ENCODE measurements at regions not wholly inside any gene's neighbourhood (a gene's known extent, or its start where the extent isn't known, plus 50 kb on each side); places are given as distances from the start of the nearest gene placed in this dataset.

- DNase-seq (ENCODE audit: low read depth in 2 of 2), result no peak
Measured at GRCh38 chr16:5575121-5575520, 477.5 kb upstream of the EEF2KMT start.

GRCh38 chr16:5572056-5572455 is 474.5 kb upstream of the EEF2KMT start:
- H3K9me3 ChIP-seq (ENCODE audit: control insufficient read depth, insufficient read depth, low read depth, low read length), result no peaks in the 10 kb centered on the region

More at GRCh38 chr16:5575121-5575520, 477.5 kb upstream of the EEF2KMT start:
- TF ChIP-seq EZH2 (IDR thresholded peaks at IDR 0.05; ENCODE audit: low read length, missing control alignments), result no peak
- no peak for TF ChIP-seq CTCF (conservative IDR thresholded peaks at IDR 0.05 in 1 of 2, IDR thresholded peaks at IDR 0.05 in 1 of 2; ENCODE audit: low read depth in 1 of 2, low read length in 2 of 2)
- Histone ChIP-seq H3K4me3 (replicated peaks in 1 of 4; ENCODE audit: control extremely low read depth in 1 of 4, insufficient read depth in 1 of 4, low read depth in 3 of 4, low read length in 4 of 4) (no peak overlapping the region), H3K9ac (ENCODE audit: insufficient read depth, low read length) (no peak overlapping the region), H2AFZ (ENCODE audit: low read length) (no peak overlapping the region), H3K9me3 (ENCODE audit: control insufficient read depth, insufficient read depth, low read depth, low read length) (no peaks in the 10 kb centered on the region), H4K20me1 (ENCODE audit: control insufficient read depth, extremely low read depth, insufficient read depth, low read length) (no peaks in the 10 kb centered on the region), H3K79me2 (ENCODE audit: control insufficient read depth, insufficient read depth, low read length) (no peaks in the 10 kb centered on the region), H3K4me1 (ENCODE audit: control insufficient read depth, extremely low read depth, insufficient read depth, low read length) (no peaks in the 10 kb centered on the region), H3K36me3 (ENCODE audit: control insufficient read depth, insufficient read depth, low read length) (no peaks in the 10 kb centered on the region), H3K4me2 (ENCODE audit: extremely low read depth, insufficient read depth, low read length) (no peak overlapping the region), H3K27ac (ENCODE audit: insufficient read depth, low read length) (no peak overlapping the region), H3K27me3 (ENCODE audit: control insufficient read depth, insufficient read depth, low read length) (no peaks in the 10 kb centered on the region)

GRCh38 chr16:5571446-5571845 is 473.9 kb upstream of the EEF2KMT start:
- Histone ChIP-seq H4K20me1 (ENCODE audit: control insufficient read depth, extremely low read depth, insufficient read depth, low read length) (no peaks in the 10 kb centered on the region), H3K4me2 (ENCODE audit: extremely low read depth, insufficient read depth, low read length) (no peak overlapping the region), H3K4me1 (ENCODE audit: control insufficient read depth, extremely low read depth, insufficient read depth, low read length) (no peaks in the 10 kb centered on the region), H3K9me3 (ENCODE audit: control insufficient read depth, insufficient read depth, low read depth, low read length) (no peaks in the 10 kb centered on the region), H3K36me3 (ENCODE audit: control insufficient read depth, insufficient read depth, low read length) (no peaks in the 10 kb centered on the region), H3K27me3 (ENCODE audit: control insufficient read depth, insufficient read depth, low read length) (no peaks in the 10 kb centered on the region), H3K27ac (ENCODE audit: insufficient read depth, low read length) (no peak overlapping the region), H3K9ac (ENCODE audit: insufficient read depth, low read length) (no peak overlapping the region), H2AFZ (ENCODE audit: low read length) (no peak overlapping the region), H3K79me2 (ENCODE audit: control insufficient read depth, insufficient read depth, low read length) (no peaks in the 10 kb centered on the region), H3K4me3 (replicated peaks in 1 of 4; ENCODE audit: control extremely low read depth in 1 of 4, insufficient read depth in 1 of 4, low read depth in 3 of 4, low read length in 4 of 4) (no peak overlapping the region)
- DNase-seq (ENCODE audit: low read depth in 2 of 2), result no peak
- TF ChIP-seq CTCF (conservative IDR thresholded peaks at IDR 0.05 in 1 of 2, IDR thresholded peaks at IDR 0.05 in 1 of 2; ENCODE audit: low read depth in 1 of 2, low read length in 2 of 2), result no peak
- no peak for TF ChIP-seq EZH2 (IDR thresholded peaks at IDR 0.05; ENCODE audit: low read length, missing control alignments)

More at GRCh38 chr16:5572056-5572455, 474.5 kb upstream of the EEF2KMT start:
- no peak overlapping the region for H3K4me2 ChIP-seq (ENCODE audit: extremely low read depth, insufficient read depth, low read length)
- H4K20me1 ChIP-seq (ENCODE audit: control insufficient read depth, extremely low read depth, insufficient read depth, low read length), result no peaks in the 10 kb centered on the region
- no peaks in the 10 kb centered on the region for H3K79me2 ChIP-seq (ENCODE audit: control insufficient read depth, insufficient read depth, low read length)
- no peak overlapping the region for H3K4me3 ChIP-seq (replicated peaks in 1 of 4; ENCODE audit: control extremely low read depth in 1 of 4, insufficient read depth in 1 of 4, low read depth in 3 of 4, low read length in 4 of 4)
- TF ChIP-seq CTCF (conservative IDR thresholded peaks at IDR 0.05 in 1 of 2, IDR thresholded peaks at IDR 0.05 in 1 of 2; ENCODE audit: low read depth in 1 of 2, low read length in 2 of 2) (no peak), EZH2 (IDR thresholded peaks at IDR 0.05; ENCODE audit: low read length, missing control alignments) (no peak)
- no peak for DNase-seq (ENCODE audit: low read depth in 2 of 2)
- H3K36me3 ChIP-seq (ENCODE audit: control insufficient read depth, insufficient read depth, low read length), result no peaks in the 10 kb centered on the region
- no peak overlapping the region for H3K9ac ChIP-seq (ENCODE audit: insufficient read depth, low read length)
- H3K27me3 ChIP-seq (ENCODE audit: control insufficient read depth, insufficient read depth, low read length), result no peaks in the 10 kb centered on the region
- no peak overlapping the region for H3K27ac ChIP-seq (ENCODE audit: insufficient read depth, low read length)
- H2AFZ ChIP-seq (ENCODE audit: low read length), result no peak overlapping the region
- no peaks in the 10 kb centered on the region for H3K4me1 ChIP-seq (ENCODE audit: control insufficient read depth, extremely low read depth, insufficient read depth, low read length)

Measured in fibroblast of lung (primary cell).